Thymus (tissue), 11 donors: ENCODE measurements at regions not wholly inside any gene's neighbourhood (a gene's known extent, or its start where the extent isn't known, plus 50 kb on each side); places are given as distances from the start of the nearest gene placed in this dataset.

Source experiments
- DNase-seq, 9 donors: peaks; one replicate each; pipeline ENCODE4 v3.0.0-alpha.2; 2013; ENCODE audit warnings: low spot score in 9 of 9, low read depth in 6 of 9, missing footprints in 1 of 9
- H3K27ac ChIP-seq, 2 donors: one replicate each; pipeline ENCODE4 v1.5.1; 2013; ENCODE audit warnings: control low read depth in 1 of 2, low read depth in 1 of 2, low read length in 1 of 2, mild to moderate bottlenecking in 1 of 2, moderate library complexity in 1 of 2
- H3K27me3 ChIP-seq, 2 donors: one replicate each; pipeline ENCODE4 v1.5.1; 2013; ENCODE audit warnings: low read length in 1 of 2; ENCODE audit not compliant: control insufficient read depth in 2 of 2, insufficient read depth in 1 of 2
- H3K36me3 ChIP-seq, 2 donors: one replicate each; pipeline ENCODE4 v1.5.1; 2013; ENCODE audit warnings: low read length in 1 of 2, mild to moderate bottlenecking in 1 of 2, moderate library complexity in 1 of 2; ENCODE audit not compliant: control insufficient read depth in 2 of 2, insufficient read depth in 2 of 2
- H3K4me1 ChIP-seq, 2 donors: one replicate each; pipeline ENCODE4 v1.5.1; 2013; ENCODE audit warnings: low read length in 2 of 2; ENCODE audit not compliant: control insufficient read depth in 2 of 2, insufficient read depth in 2 of 2
- H3K4me3 ChIP-seq, 2 donors: one replicate each; pipeline ENCODE4 v1.5.1; 2013; ENCODE audit warnings: low read length in 2 of 2, control low read depth in 1 of 2, mild to moderate bottlenecking in 1 of 2
- H3K9me3 ChIP-seq, 2 donors: one replicate each; pipeline ENCODE4 v1.5.1; 2013; ENCODE audit warnings: low read length in 1 of 2, mild to moderate bottlenecking in 1 of 2; ENCODE audit not compliant: control insufficient read depth in 2 of 2, insufficient read depth in 1 of 2
- WGBS: extraction: QIAGEN DNeasy Blood & Tissue Kit; methylation state at CpG from one replicate; pipeline ENCODE4 v1.1.7; 2013; 5-methylcytosine and 5-hydroxymethylcytosine counted together
- donor health status: healthy.

DNA sequence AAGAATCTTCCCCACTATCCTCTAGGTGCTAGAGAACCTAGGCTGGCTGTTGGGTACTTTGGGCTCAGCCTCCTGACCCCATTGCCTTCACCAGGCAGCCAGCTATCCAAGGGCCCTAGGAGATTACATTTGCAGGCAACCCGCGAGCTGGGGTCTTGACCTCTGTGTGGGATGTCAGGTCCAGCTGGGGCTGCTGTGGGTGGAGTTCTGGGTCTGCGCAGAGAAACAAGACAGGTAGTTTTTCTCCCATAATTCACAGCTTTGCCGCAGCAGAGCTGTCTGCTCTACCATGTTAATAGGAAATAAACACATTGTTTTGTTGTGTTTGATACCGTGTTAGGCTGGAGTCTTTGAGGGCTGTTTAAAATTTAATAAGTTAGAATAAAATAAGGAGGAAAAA, 142.8 kb upstream of the PLET1 start:
- 95% methylated on average over 5 of the region's 5 CpGs for WGBS
- DNase-seq, result no peak
- H3K9me3 ChIP-seq, result no peaks in the 10 kb centered on the region
- no peaks in the 10 kb centered on the region for H3K27me3 ChIP-seq
- H3K4me3 ChIP-seq, result no peak overlapping the region
- H3K4me1 ChIP-seq, result no peaks in the 10 kb centered on the region
- no peak overlapping the region for H3K27ac ChIP-seq
- H3K36me3 ChIP-seq, result no peaks in the 10 kb centered on the region

DNA sequence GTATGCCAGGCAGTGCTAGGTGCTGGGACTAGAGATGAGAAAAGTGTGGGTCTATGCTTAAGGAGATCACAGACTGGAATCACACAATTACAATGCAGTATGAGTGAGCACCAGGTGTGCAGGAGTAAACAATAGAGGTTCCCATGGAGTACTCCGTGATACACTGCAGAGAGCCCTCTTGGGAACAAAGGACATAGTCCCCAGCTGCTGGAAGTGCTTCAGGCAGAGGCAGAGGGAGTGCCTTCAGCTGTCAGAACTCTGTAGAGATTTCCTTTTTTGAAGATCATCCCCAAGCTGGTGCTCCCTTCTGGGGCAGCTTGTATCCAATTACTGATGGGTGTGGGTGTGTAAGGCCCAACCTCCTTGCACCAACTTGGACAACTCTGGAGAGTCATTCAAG, 143.5 kb upstream of the PLET1 start:
- 83% methylated on average over 1 of the region's 1 CpG for WGBS

DNA sequence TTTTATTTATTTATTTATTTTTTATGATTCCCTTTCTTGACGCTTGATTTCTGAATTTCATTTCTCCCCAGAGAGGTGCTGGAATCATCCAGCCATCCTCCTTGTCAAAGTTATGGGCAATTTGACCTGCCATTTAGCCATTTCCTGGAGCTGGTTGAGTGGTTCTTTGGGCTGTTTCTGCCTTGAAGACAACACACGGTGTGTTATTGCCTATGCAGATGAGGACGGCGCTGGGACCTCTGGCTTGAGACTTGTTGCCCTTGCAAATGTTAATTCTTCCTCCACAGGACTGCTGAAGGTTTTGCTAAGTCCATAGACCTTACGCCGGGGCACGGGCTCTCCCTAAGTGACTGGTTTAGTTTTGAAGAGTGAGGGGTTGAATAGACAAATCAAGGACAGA, 147.9 kb upstream of the PLET1 start:
- WGBS, result 54% methylated on average over 7 of the region's 7 CpGs

More for the DNA sequence above, 143.5 kb upstream of the PLET1 start:
- Histone ChIP-seq H3K4me3 (no peak overlapping the region), H3K4me1 (no peaks in the 10 kb centered on the region), H3K27me3 (no peaks in the 10 kb centered on the region), H3K27ac (no peak overlapping the region), H3K36me3 (no peaks in the 10 kb centered on the region), H3K9me3 (no peaks in the 10 kb centered on the region)
- no peak for DNase-seq

DNA sequence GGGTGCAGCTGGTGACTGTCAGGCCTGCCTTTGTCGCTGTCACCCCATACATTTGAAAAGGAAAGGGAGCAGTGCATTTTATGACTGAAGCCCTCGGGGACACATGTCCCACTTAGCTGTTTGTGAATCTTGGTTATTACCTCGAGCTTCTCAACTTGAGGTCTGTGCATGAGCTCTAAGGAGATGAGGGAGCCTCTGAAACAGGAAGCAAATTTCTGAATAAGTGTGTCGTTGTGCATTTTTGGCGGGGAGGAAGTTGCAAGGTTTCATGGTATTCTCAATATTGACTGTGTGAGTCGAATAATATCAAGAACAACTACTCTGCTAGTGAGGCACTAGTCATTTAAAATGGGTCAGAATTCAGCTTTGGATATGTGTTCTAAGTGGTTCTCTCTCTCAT, 149.7 kb upstream of the PLET1 start:
- Histone ChIP-seq H3K36me3 (no peaks in the 10 kb centered on the region), H3K4me1 (peaks cover 0 to 2% of the 10 kb centered on the region in 2 donors), H3K9me3 (no peaks in the 10 kb centered on the region), H3K27ac (peak overlapping the region in 1 of 2 donors; percentile 58), H3K4me3 (no peak overlapping the region), H3K27me3 (no peaks in the 10 kb centered on the region)
- peak in 4 of 9 donors; percentile 2 to 50 (median 14) for DNase-seq
- WGBS, result 49% methylated on average over 6 of the region's 6 CpGs

More for the DNA sequence above, 147.9 kb upstream of the PLET1 start:
- DNase-seq, result no peak
- peaks cover 0 to 2% of the 10 kb centered on the region in 2 donors for H3K4me1 ChIP-seq
- no peak overlapping the region for H3K27ac ChIP-seq
- H3K27me3 ChIP-seq, result no peaks in the 10 kb centered on the region
- no peaks in the 10 kb centered on the region for H3K9me3 ChIP-seq
- H3K4me3 ChIP-seq, result no peak overlapping the region
- no peaks in the 10 kb centered on the region for H3K36me3 ChIP-seq

DNA sequence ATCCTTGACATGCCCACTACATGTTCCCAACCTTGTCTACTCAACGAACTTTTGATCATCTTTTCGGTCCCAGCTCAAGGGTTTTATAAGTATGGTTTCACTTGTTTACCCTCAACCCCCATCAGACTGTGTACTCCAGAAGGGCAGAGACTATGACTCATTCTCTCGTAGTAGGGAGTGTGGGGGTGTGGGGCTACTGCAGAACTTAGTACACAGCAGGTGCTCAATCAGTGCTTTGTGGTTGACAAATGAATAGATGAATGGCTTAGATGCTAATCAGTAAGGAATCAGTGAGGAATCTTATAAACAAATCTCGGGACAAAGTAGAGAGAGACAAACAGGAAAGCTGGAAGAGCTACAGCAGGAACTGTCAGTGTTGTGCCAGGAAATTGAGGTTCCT, 151.7 kb upstream of the PLET1 start:
- Histone ChIP-seq H3K27me3 (no peaks in the 10 kb centered on the region), H3K27ac (no peak overlapping the region), H3K4me3 (no peak overlapping the region), H3K36me3 (no peaks in the 10 kb centered on the region), H3K9me3 (no peaks in the 10 kb centered on the region), H3K4me1 (peaks cover 0 to 2% of the 10 kb centered on the region in 2 donors)
- WGBS, result 72% methylated on average over 4 of the region's 4 CpGs
- DNase-seq, result no peak

DNA sequence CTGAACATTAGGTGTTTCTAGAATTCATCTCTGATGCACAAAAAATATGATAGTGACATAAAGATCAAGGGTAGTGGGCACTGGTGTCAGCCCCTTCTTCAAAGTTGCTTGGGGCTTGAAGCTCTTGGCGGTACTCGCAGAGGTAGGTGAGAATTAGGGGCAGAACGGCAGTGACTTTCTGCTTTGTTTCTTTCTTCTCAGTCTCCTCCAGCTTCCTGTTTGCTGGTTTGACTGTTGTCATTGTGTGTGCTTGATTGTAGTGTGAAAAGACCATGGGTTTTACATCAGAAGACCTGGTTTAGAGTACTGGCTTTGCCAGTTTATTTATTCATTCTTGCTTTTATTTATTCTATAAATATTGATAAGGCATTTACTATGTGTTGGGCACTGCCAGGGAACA, 156.7 kb upstream of the PLET1 start:
- WGBS, result 41% methylated on average over 3 of the region's 3 CpGs
- peak in 2 of 9 donors; percentile 4 to 42 for DNase-seq
- H3K27me3 ChIP-seq, result no peaks in the 10 kb centered on the region
- no peaks in the 10 kb centered on the region for H3K9me3 ChIP-seq
- no peaks in the 10 kb centered on the region for H3K36me3 ChIP-seq
- H3K27ac ChIP-seq, result no peak overlapping the region
- peaks cover 0 to 3% of the 10 kb centered on the region in 2 donors for H3K4me1 ChIP-seq
- no peak overlapping the region for H3K4me3 ChIP-seq

DNA sequence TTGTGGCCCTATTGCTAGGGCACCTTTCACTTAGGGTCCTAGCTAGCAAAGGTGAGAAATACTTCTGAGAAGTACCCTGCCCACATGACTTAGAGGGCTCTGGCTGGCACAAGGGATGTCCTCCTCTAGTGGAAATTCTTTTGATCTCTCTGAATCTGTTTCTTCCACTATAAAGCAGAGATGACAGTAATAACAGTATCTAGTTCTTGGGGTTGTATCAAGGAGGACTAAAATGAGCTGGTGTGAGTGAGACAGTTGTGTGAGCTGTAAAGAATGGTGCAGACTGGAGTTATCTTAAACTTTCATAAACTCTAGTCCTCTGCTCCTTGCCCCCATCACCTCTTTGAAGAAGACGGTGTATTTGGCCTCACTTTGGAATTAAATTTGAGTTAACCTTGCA, 157.8 kb upstream of the PLET1 start:
- Histone ChIP-seq H3K4me3 (no peak overlapping the region), H3K4me1 (peaks cover 0 to 3% of the 10 kb centered on the region in 2 donors), H3K36me3 (no peaks in the 10 kb centered on the region), H3K9me3 (no peaks in the 10 kb centered on the region), H3K27me3 (no peaks in the 10 kb centered on the region), H3K27ac (no peak overlapping the region)
- whole genome bisulfite sequencing, result 97% methylated on average over 1 of the region's 1 CpG
- DNase-seq, result no peak

DNA sequence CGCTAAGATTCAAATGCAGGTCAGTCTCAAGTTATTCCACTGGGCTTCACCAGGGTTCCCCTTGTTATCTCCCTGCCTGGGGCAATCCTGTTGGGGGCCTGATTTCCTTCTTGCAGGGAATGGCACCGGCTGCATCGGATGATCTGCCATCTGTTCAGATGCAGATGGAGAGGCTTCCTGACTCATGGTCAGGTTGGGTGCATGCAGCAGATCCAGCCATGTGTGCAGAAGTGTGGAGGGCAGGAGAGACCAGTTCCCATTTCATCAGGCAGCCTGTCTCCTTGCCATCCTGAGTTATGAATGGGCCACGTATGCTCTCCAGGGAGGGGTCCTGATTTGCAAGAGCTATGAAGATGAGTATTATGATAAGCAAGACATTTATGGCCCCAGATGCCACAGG, 161.2 kb upstream of the PLET1 start:
- H3K27ac ChIP-seq, result no peak overlapping the region
- no peak for DNase-seq
- peaks cover 0 to 3% of the 10 kb centered on the region in 2 donors for H3K4me1 ChIP-seq
- H3K36me3 ChIP-seq, result no peaks in the 10 kb centered on the region
- 61% methylated on average over 4 of the region's 4 CpGs for WGBS
- no peaks in the 10 kb centered on the region for H3K9me3 ChIP-seq
- no peaks in the 10 kb centered on the region for H3K27me3 ChIP-seq
- no peak overlapping the region for H3K4me3 ChIP-seq

DNA sequence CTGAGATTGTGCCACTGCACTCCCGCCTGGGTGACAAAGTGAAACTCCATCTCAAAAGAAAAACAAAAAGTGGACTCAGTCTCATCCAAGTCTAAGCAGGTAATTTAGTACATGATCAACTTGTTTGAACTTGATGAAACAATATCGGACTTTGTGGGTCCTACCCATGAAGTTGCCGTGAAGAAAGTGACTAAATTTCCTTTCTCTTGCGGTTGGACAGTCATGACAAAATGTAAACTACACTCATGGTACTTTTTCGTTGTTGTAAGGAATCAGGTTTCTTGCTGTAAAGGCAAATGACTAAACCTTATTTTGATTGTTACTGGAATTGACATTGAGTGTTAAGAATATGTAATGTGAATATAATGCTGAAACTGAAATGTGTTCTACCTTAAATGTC, 164.5 kb upstream of the PLET1 start:
- no peaks in the 10 kb centered on the region for H3K36me3 ChIP-seq
- H3K27me3 ChIP-seq, result no peaks in the 10 kb centered on the region
- no peak overlapping the region for H3K4me3 ChIP-seq
- no peaks in the 10 kb centered on the region for H3K4me1 ChIP-seq
- WGBS, result 74% methylated on average over 5 of the region's 5 CpGs
- no peaks in the 10 kb centered on the region for H3K9me3 ChIP-seq
- H3K27ac ChIP-seq, result no peak overlapping the region
- peak in 1 of 9 donors; percentile 21 for DNase-seq

DNA sequence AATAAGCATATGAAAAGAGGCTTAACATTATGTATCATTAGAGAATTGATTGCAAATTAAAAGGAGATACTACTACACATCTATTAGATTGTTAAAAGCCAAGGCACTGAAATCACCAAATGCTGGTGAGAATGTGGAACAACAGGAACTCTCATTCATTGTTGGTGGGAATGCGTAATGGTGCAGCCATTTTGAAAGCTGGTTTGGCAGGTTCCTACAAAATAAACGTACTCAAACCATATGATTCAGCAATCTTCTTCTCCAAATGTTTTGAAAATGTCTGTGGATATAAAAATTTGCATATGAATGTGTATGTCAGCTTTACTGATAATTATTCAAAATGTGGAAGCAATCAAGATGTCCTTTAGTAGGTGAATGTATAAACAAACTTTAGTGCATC, 176.4 kb upstream of the PLET1 start:
- H3K4me1 ChIP-seq, result no peaks in the 10 kb centered on the region
- no peaks in the 10 kb centered on the region for H3K36me3 ChIP-seq
- no peaks in the 10 kb centered on the region for H3K27me3 ChIP-seq
- H3K4me3 ChIP-seq, result no peak overlapping the region
- H3K9me3 ChIP-seq, result no peaks in the 10 kb centered on the region
- 75% methylated on average over 2 of the region's 2 CpGs for WGBS
- H3K27ac ChIP-seq, result no peak overlapping the region
- DNase-seq, result no peak
